GM21360 (cell line): ENCODE measurements at regions not wholly inside any gene's neighbourhood (a gene's known extent, or its start where the extent isn't known, plus 50 kb on each side); places are given as distances from the start of the nearest gene placed in this dataset.
"Not testable (repeated sequence)": the region's sequence is repeated elsewhere in the genome, so short reads cannot be mapped to it uniquely, and the experiment has no call there.

ENCODE experiments used
- ATAC-seq: cut with Tn5 transposase; IDR thresholded peaks from one replicate; pipeline ENCODE4 v1.9.1; 2021; ENCODE audit warnings: mild to moderate bottlenecking, moderate library complexity; ENCODE audit not compliant: unreplicated experiment

GRCh38 chr2:209261366-209262053, 162.3 kb upstream of the MAP2 start:
- ATAC-seq, result not testable (repeated sequence)

GRCh38 chr2:209269024-209269423, 154.8 kb upstream of the MAP2 start:
- ATAC-seq, result no peak

GRCh38 chr2:209276000-209276399, 147.8 kb upstream of the MAP2 start:
- no peak for ATAC-seq

- ATAC-seq, result no peak
Observed at GRCh38 chr2:209277444-209277843, 146.4 kb upstream of the MAP2 start.

GRCh38 chr2:209298601-209299000, 125.2 kb upstream of the MAP2 start:
- no peak for ATAC-seq

GRCh38 chr2:209299478-209299877, 124.4 kb upstream of the MAP2 start:
- ATAC-seq, result not testable (repeated sequence)

GRCh38 chr2:209300766-209301165, 123.1 kb upstream of the MAP2 start:
- ATAC-seq, result not testable (repeated sequence)

- no peak for ATAC-seq
Observed at GRCh38 chr2:209305026-209305425, 118.8 kb upstream of the MAP2 start.

- ATAC-seq, result no peak
Observed at GRCh38 chr2:209305746-209306196, 118.1 kb upstream of the MAP2 start.

GRCh38 chr2:209307161-209308001, 116.5 kb upstream of the MAP2 start:
- no peak for ATAC-seq

- no peak for ATAC-seq
Observed at GRCh38 chr2:209308415-209308814, 115.4 kb upstream of the MAP2 start.

- no peak for ATAC-seq
Observed at GRCh38 chr2:209311948-209312347, 111.9 kb upstream of the MAP2 start.

GRCh38 chr2:209312450-209312849, 111.4 kb upstream of the MAP2 start:
- not testable (repeated sequence) for ATAC-seq

- ATAC-seq, result no peak
Observed at GRCh38 chr2:209314653-209315052, 109.2 kb upstream of the MAP2 start.

- no peak for ATAC-seq
Observed at GRCh38 chr2:209316141-209316540, 107.7 kb upstream of the MAP2 start.

- no peak for ATAC-seq
Observed at GRCh38 chr2:209321076-209321475, 102.8 kb upstream of the MAP2 start.

- no peak for ATAC-seq
Observed at GRCh38 chr2:209321581-209321980, 102.3 kb upstream of the MAP2 start.

GRCh38 chr2:209322041-209322440, 101.8 kb upstream of the MAP2 start:
- ATAC-seq, result no peak

GRCh38 chr2:209322905-209323512, 100.8 kb upstream of the MAP2 start:
- ATAC-seq, result no peak

- no peak for ATAC-seq
Observed at GRCh38 chr2:209323738-209324137, 100.1 kb upstream of the MAP2 start.

GRCh38 chr2:209324281-209324680, 99.6 kb upstream of the MAP2 start:
- no peak for ATAC-seq
